Mesothelial cell of epicardium (in vitro differentiated cells): ENCODE measurements at regions not wholly inside any gene's neighbourhood (a gene's known extent, or its start where the extent isn't known, plus 50 kb on each side); places are given as distances from the start of the nearest gene placed in this dataset.

ENCODE experiments used
- DNase-seq, 2 experiments: peaks; one replicate each; pipeline ENCODE4 v3.0.0; 2021; ENCODE audit warnings: low spot score in 2 of 2; ENCODE audit not compliant: unreplicated experiment in 2 of 2
- H3K27ac Mint-ChIP-seq: 2 replicates; pipeline ENCODE4 v1.8.0; 2021; ENCODE audit warnings: mixed read lengths
- H3K27me3 Mint-ChIP-seq: 2 replicates; pipeline ENCODE4 v1.8.0; 2021; ENCODE audit warnings: low read depth, mixed read lengths
- H3K36me3 Mint-ChIP-seq: 2 replicates; pipeline ENCODE4 v1.8.0; 2021; ENCODE audit warnings: mixed read lengths
- H3K4me1 Mint-ChIP-seq: 2 replicates; pipeline ENCODE4 v1.8.0; 2021; ENCODE audit warnings: mixed read lengths
- H3K4me3 Mint-ChIP-seq: 2 replicates; pipeline ENCODE4 v1.8.0; 2021; ENCODE audit warnings: mild to moderate bottlenecking, moderate library complexity, mixed read lengths
- H3K9me3 Mint-ChIP-seq: 2 replicates; pipeline ENCODE4 v1.8.0; 2021; ENCODE audit warnings: mixed read lengths
- TF ChIP-seq, protein P1 (sequence below): fragments of 200-600 bp; sonication (generic); IDR thresholded peaks from one replicate; pipeline ENCODE4 v1.5.0; 2021; ENCODE audit warnings: antibody characterized with exemption; ENCODE audit not compliant: unreplicated experiment

DNA sequence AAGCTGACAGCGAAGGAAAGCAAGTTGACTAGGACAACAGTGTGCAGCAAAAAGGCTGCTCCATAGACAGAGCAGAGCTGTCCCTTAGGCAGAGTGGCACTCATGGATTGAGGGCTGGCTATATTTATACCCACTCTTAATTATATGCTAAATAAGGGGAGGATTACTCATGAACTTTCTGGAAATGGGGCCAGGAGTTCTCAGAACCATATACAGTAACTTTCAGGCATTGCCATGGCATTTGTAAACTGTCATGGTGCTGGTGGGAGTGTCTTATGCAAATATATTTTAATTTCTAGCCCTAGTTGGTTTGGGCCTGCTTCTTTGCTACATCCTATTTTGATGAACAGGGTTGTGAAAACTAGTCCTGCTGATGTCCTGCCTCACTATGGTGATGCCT lies 279.5 kb upstream of the MGAT5 start:
- Mint-ChIP-seq H3K4me1 (no peaks in the 10 kb centered on the region), H3K27me3 (peaks cover 29% of the 10 kb centered on the region), H3K4me3 (no peak overlapping the region), H3K36me3 (no peaks in the 10 kb centered on the region), H3K9me3 (no peaks in the 10 kb centered on the region), H3K27ac (no peak overlapping the region)
- TF ChIP-seq, protein P1, sequence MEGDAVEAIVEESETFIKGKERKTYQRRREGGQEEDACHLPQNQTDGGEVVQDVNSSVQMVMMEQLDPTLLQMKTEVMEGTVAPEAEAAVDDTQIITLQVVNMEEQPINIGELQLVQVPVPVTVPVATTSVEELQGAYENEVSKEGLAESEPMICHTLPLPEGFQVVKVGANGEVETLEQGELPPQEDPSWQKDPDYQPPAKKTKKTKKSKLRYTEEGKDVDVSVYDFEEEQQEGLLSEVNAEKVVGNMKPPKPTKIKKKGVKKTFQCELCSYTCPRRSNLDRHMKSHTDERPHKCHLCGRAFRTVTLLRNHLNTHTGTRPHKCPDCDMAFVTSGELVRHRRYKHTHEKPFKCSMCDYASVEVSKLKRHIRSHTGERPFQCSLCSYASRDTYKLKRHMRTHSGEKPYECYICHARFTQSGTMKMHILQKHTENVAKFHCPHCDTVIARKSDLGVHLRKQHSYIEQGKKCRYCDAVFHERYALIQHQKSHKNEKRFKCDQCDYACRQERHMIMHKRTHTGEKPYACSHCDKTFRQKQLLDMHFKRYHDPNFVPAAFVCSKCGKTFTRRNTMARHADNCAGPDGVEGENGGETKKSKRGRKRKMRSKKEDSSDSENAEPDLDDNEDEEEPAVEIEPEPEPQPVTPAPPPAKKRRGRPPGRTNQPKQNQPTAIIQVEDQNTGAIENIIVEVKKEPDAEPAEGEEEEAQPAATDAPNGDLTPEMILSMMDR = no peak
- no peak for DNase-seq

- H3K4me1 Mint-ChIP-seq = no peaks in the 10 kb centered on the region
- DNase-seq = no peak
- H3K27ac Mint-ChIP-seq = no peak overlapping the region
- no peaks in the 10 kb centered on the region for H3K36me3 Mint-ChIP-seq
- H3K27me3 Mint-ChIP-seq = peaks cover 26% of the 10 kb centered on the region
- TF ChIP-seq, protein P1 = no peak
- H3K4me3 Mint-ChIP-seq = no peak overlapping the region
- no peaks in the 10 kb centered on the region for H3K9me3 Mint-ChIP-seq
These were observed 278.7 kb upstream of the MGAT5 start for GRCh38 chr2:133975135-133975534.

GRCh38 chr2:133975676-133976428 lies 278.0 kb upstream of the MGAT5 start:
- TF ChIP-seq, protein P1 = no peak
- Mint-ChIP-seq H3K27ac (no peak overlapping the region), H3K4me1 (no peaks in the 10 kb centered on the region), H3K27me3 (peaks cover 24% of the 10 kb centered on the region), H3K9me3 (no peaks in the 10 kb centered on the region), H3K36me3 (no peaks in the 10 kb centered on the region), H3K4me3 (no peak overlapping the region)
- DNase-seq = no peak

DNA sequence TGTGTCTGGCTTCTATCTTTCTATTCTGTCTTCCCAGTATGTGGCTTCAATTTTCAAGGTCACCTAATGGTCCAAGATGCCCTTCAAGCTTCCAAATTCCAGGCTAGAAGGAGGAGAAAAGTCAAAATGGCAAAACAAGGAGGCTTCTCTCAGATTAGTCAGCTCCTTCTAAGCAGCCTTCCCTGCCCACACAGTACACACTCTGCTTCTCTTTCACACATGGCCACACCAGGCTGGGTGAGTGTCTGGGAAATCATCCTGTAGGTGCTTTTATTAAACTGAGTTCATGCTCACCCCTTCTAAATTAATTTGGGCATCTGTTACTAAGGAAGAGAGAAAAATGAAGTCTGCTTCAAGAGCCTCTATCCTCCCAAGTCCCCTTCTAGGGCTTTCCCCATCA lies 277.2 kb upstream of the MGAT5 start:
- Mint-ChIP-seq H3K27me3 (peaks cover 18% of the 10 kb centered on the region), H3K4me1 (no peaks in the 10 kb centered on the region), H3K9me3 (no peaks in the 10 kb centered on the region), H3K27ac (no peak overlapping the region), H3K36me3 (no peaks in the 10 kb centered on the region), H3K4me3 (no peak overlapping the region)
- TF ChIP-seq, protein P1 = no peak
- DNase-seq = no peak

- Mint-ChIP-seq H3K36me3 (no peaks in the 10 kb centered on the region), H3K27me3 (peaks cover 13% of the 10 kb centered on the region), H3K9me3 (no peaks in the 10 kb centered on the region), H3K4me1 (no peaks in the 10 kb centered on the region), H3K4me3 (no peak overlapping the region), H3K27ac (no peak overlapping the region)
- TF ChIP-seq, protein P1 = no peak
- DNase-seq = no peak
These were observed 276.5 kb upstream of the MGAT5 start for GRCh38 chr2:133977405-133977804.
